Muscle of arm (tissue), 1 donor: ENCODE measurements at regions not wholly inside any gene's neighbourhood (a gene's known extent, or its start where the extent isn't known, plus 50 kb on each side); places are given as distances from the start of the nearest gene placed in this dataset.

ENCODE experiments used
- DNase-seq: peaks from one replicate; pipeline ENCODE4 v3.0.0-alpha.2; 2013

DNA sequence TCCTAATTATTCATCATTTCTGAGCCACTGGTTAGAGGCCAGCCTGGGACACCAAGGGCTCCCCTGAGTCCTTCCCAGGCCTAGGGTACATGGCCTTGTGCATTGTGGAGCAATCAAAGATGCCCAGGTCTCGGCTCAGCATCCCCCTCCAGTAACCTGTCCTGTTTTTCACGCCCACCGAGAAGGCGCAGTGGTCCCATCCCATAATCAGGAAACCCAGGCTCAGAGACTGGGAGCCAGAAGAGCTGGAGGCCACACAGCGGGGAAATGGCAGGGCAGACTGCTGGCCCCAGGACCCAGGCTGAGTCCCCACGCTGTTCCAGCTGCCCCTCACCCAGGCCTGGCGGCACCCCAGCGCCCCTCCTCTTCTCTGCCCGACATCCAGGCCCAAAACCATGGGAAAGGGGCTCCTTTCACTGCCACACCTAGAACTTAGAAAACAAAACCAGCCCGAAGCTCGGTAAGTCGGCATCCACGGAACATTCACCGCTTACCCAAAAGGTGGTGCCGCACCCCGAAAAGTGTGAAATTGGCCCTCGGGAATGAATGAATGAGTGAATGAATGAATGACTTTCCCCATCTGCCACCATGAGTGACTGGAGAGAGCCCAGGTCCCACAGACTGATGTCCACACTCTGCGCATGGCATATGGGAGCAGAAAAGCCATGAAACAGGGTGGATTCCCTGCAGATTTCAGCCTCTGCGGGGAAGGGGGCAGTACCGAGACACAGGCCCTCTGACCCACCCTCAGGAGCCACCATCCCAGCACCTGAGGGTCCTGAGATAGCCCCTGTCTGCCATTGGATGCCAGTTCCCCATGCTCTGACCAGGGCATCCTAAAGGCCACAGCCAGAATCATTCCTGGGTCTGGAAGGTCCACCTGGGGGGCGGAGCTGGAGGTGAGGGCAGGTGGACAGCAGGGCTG lies 132.5 kb downstream of the OLFM1 start:
- DNase-seq = no peak

DNA sequence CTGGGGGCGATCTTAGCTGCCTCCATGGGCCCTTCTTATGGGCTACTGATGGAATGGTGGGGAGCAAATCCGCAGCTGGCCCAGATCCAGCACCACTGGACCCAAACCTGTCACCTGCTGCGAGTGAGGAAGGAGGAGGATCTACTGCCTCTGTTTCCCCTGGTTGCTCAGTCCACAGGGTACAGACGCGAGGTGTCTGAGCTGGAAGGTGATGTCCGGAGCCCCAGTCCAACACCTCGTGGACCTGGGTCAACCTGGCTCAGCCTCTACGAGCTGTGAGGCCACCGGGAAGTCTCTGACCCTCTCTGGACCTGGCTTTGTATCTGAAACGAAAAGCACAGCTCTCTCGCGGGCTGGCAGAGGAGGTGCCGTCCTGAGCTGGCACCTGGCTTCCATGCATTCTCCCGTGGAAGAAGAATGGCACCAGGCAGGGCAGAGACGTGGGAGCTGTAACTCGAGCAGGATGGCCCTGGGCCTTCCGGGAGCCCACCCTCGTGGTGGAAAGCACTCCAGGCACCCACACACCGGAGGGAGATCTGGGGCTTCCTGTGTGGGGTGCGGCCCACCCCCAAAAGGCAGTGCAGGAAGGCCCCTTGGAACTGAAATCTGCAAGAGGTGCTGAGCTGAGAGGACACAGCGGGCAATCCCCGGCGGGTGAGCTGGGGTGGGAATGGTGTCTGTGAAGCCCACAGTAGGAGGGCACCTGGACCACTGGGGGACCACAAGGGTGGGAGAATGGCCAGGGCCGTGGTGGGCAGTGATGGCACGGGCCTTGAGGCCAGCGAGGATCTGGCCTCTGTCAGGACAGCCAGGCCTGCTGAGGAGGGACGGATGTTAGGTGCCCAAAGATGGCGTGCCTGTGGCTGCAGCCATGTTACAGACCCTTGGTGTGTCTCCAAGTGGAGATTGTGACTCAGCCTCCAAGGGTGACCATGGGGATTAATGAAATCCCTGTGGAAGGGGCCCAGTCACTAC lies 133.4 kb downstream of the OLFM1 start:
- DNase-seq = no peak

DNA sequence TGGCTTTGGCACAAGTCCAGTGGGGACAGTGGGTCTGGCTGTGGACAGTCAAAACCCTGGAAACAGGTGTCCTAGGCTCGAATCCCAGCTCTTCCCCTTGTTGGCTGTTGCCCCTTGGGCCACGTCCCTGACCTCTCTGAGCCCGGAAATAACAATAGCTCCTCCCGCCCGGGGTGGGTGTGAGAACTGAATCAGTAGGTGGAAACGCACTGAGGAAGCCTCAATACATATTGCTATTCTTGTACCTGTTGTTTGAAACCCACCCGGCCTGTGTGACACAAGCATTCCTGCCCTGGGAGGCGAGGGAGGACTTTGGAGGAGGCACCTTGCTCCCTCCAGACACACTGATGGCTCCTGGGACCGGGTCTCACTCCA lies 134.1 kb downstream of the OLFM1 start:
- DNase-seq = no peak

GRCh38 chr9:135221951-135222631 lies 134.6 kb downstream of the OLFM1 start:
- DNase-seq = no peak

- DNase-seq = no peak
Measured at GRCh38 chr9:135222881-135223760, 135.7 kb downstream of the OLFM1 start.

GRCh38 chr9:135223831-135224230 lies 136.4 kb downstream of the OLFM1 start:
- no peak for DNase-seq

DNA sequence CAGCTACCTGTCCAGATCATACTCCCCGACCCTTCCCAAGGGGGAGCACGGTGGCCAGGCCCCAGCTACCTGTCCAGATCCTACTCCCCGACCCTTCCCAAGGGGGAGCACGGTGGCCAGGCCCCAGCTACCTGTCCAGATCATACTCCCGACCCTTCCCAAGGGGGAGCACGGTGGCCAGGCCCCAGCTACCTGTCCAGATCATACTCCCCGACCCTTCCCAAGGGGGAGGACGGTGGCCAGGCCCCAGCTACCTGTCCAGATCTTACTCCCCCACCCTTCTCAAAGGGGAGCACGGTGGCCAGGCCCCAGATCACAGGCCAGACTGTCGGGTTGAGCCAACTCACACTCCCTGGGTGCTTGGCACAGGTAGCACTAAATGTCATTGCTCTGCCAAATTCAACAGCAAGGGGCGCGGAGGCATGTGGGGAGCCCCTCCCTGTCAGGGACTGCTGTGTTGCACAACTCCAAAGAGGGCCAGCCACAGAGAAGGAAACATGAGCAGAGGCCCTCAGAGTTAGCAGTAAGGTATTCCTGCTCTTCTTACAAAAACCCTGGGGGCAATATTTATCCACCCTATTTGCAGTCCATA lies 136.9 kb downstream of the OLFM1 start:
- DNase-seq = no peak

DNA sequence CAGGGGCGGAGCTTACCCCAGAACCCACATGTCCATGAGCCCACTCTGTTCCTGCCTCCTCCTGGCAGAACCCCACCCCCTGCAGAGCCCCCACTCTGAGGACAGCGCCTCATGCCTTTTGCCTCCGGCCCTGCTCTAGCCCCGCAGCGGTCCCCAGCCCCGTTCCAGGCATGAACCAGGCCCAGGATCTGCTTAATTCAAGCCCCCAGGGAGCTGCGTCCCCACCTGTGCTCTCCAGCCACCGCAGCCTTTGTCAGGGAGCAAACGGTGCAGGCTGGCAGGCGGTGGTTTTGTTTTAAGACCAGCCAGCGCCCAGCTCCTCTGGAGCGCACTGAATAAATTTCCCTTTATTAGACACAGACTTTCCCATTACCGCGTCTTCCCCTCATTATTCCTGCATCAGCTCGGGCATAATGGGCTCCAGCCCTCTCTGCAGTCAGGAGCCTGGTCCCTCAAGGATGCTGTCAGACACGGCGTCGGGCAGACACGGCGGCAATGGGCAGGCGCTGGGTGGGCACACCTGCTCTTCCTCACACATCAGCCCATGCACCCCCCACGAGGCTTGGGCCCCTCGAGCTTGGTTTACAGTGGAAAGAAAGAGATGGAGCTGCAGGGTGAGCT lies 137.6 kb downstream of the OLFM1 start:
- no peak for DNase-seq

DNA sequence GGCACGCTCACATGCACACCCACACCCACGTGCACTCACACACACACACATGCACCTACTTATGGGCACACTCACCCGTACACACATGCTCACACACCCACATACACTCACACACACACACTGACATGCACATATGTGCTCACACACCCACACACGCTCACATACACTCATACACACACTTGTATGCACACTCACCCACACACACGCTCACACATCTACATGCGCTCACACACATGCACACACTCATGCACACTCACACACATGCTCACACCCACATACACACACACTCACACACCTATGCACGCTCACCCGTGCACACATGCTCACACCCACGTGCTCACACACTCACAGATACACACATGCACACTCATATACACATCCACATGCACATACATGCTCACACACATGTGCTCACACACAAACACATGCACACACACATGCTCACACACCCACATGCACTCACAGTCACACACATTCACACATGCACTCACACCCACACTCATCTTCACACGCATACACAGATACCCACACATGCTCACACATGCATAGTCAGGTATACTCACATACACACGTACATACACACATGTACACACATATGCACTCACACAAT lies 138.3 kb downstream of the OLFM1 start:
- DNase-seq = no peak

- DNase-seq = no peak
Measured at GRCh38 chr9:135226369-135227050, 139.0 kb downstream of the OLFM1 start.

- DNase-seq = no peak
Measured at GRCh38 chr9:135227641-135228251, 140.3 kb downstream of the OLFM1 start.

DNA sequence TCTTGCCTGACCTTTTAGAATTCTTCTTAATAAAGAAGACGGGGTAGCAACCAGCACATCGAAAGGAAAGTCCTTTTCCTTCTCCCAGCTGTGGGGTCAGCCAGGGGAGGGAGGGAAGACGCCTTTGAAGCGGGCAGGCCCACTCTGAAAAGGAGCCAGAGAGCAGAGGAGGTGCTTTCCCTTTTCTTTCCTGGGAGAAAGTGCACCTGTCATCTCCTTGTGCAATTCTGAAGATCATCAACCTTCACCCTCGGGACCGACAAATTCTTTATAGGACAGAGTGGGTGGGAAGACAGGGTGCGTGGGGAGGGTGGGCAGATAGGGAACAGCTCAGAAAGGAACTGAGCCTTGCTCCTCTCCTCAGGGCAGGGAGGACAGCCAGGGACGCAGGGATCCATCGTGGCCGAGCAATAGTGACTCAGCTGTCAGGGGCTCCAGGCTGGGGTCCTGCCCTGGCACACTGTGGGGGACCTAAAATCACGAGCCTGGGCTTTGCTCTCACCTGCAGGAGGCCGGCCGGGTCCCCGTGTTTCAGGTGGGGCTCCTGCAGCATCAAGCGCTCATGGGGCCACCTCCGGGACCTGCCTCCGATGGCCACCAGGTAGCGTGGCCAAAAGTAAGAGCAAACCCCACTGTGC lies 141.0 kb downstream of the OLFM1 start:
- no peak for DNase-seq

- DNase-seq = no peak
Measured at GRCh38 chr9:135228983-135229625, 141.6 kb downstream of the OLFM1 start.

DNA sequence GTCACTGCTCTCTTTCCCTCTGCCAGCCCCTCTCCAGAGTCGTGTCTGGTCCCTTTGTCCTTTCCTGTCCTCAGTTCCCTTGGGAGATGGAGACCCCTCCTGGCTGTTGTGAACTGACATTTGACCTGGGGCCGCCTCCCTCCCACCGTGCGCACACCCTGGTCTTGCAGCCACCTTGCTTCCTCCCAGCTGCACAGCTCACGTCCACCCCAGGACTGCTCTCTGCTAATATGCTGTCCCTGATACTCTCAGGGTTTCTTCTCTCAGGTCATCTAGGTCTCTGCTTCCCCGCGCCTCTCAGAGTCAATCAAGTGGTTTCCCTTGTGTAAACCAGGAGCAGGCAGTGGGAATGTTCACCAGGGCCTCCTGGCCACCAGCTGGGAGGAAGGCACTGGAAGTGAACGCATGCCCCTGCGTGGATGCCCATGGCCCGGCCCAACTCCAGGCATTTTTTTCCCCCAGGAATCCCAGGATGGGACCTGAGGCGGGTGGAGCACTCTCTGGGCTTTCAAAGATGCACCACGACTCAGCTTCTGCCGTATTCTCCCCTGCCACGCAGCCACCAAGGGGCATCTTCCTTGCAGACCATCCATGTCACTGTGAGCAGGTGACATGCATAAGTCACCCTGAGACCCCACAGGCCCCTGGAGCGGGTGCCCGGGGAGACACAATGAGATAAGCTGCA lies 142.4 kb downstream of the OLFM1 start:
- DNase-seq = no peak

DNA sequence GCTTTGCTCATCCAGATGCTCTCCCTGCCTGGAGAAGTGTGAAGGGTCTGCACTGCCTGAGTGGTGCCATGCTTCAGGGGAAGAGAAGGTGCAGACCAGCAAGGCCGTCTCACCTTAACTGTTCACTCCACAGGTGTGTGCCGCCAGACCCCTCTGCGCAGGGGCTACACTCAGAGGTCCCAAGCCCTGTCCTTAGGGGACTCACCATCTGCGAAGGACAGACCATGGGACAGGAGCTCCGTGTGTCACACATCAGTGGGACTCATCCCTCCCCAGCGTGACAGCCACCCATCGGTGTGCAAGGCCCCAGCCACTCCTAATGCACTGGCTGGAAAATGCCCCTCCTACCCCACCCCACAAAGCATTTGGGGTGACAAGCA lies 142.9 kb downstream of the OLFM1 start:
- DNase-seq = no peak

DNA sequence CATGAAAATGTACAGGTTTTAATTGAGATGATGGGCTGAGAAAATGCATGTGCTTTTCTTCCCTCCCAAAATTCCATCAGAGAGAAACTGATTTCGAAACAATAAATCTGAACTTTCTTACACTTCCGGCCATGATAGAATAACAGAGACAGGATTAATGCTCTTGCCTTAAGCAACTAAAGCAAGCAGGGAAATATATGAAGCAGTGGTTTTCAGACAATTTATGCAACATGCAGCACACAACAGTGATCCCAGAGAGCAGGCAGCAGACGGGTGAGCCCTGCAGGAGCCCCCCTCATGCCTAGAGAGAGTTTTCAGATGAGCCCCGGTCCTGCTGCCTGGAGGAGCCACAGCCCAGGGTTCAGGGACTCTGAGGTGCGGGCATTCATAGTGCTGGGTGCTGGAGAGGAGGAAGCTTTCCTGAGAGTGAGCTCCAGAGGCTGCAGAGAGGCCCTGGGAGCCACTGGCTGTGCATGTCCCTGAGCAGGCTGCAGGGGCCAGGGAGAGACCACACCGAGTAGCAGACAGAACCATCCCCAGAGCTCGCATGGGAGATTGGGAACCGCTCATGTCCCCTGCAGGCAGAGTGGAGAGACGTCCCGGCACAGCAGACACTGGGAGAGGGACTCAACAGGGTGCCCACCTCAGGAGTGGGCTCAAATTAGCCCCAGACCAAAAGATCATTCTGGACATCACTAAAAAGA lies 143.5 kb downstream of the OLFM1 start:
- no peak for DNase-seq
